SU-DHL-6 (cell line): ENCODE measurements at regions not wholly inside any gene's neighbourhood (a gene's known extent, or its start where the extent isn't known, plus 50 kb on each side); places are given as distances from the start of the nearest gene placed in this dataset.

Experiments used
- H2AFZ ChIP-seq: fragments of 200-600 bp; sonication (generic); 2 replicates; pipeline ENCODE4 v1.6.1; 2014; ENCODE audit warnings: low read depth, mild to moderate bottlenecking, moderate library complexity, mixed read lengths, antibody characterized with exemption, low read length; ENCODE audit not compliant: severe bottlenecking
- H3F3A ChIP-seq: fragments of 200-600 bp; shearing (Covaris generic); 2 replicates; pipeline ENCODE4 v1.6.0; 2016; ENCODE audit warnings: antibody characterized with exemption, mild to moderate bottlenecking; ENCODE audit not compliant: insufficient read depth
- H3K27ac ChIP-seq: fragments of 200-600 bp; sonication (generic); 2 replicates; pipeline ENCODE4 v1.5.1; 2016; ENCODE audit warnings: low read depth, mild to moderate bottlenecking, low read length, moderate library complexity, mixed read lengths
- H3K27me3 ChIP-seq: fragments of 200-600 bp; sonication (generic), shearing (Covaris generic); 2 replicates; pipeline ENCODE4 v1.6.0; 2014; ENCODE audit warnings: mild to moderate bottlenecking, low read length
- H3K36me3 ChIP-seq: fragments of 200-600 bp; sonication (generic); 2 replicates; pipeline ENCODE4 v1.6.1; 2014; ENCODE audit warnings: mild to moderate bottlenecking, low read length, mixed read lengths
- H3K4me2 ChIP-seq: fragments of 300-600, 200-600 bp; shearing (Covaris generic), sonication (generic); 2 replicates; pipeline ENCODE4 v1.6.0; 2014; ENCODE audit warnings: low read length, low read depth, mild to moderate bottlenecking; ENCODE audit not compliant: poor library complexity, severe bottlenecking
- H3K4me3 ChIP-seq: fragments of 200-600 bp; sonication (generic); 2 replicates; pipeline ENCODE4 v1.5.1; 2014; ENCODE audit warnings: antibody characterized with exemption, low read length, mild to moderate bottlenecking, mixed read lengths; ENCODE audit not compliant: insufficient read depth, poor library complexity, severe bottlenecking
- H3K79me2 ChIP-seq: fragments of 200-600 bp; sonication (generic); 2 replicates; pipeline ENCODE4 v1.6.1; 2014; ENCODE audit warnings: mild to moderate bottlenecking, low read length, moderate library complexity; ENCODE audit not compliant: insufficient read depth
- H3K9ac ChIP-seq: fragments of 200-600 bp; sonication (generic); 2 replicates; pipeline ENCODE4 v1.7.0; 2014; ENCODE audit warnings: mild to moderate bottlenecking, low read length
- H3K9me2 ChIP-seq: fragments of 200-600 bp; sonication (generic); replicated peaks from 2 replicates; pipeline ENCODE4 v1.6.1; 2014; ENCODE audit warnings: low read length; ENCODE audit not compliant: insufficient read depth
- H3K9me3 ChIP-seq: fragments of 200-600 bp; sonication (generic); 2 replicates; pipeline ENCODE4 v1.6.1; 2014; ENCODE audit warnings: low read length, mixed read lengths; ENCODE audit not compliant: insufficient read depth
- H4K20me1 ChIP-seq: fragments of 200-600 bp; sonication (generic); 2 replicates; pipeline ENCODE4 v1.6.1; 2014; ENCODE audit warnings: low read depth, mild to moderate bottlenecking, antibody characterized with exemption, low read length, moderate library complexity, mixed read lengths
- CTCF ChIP-seq: fragments of 200-600 bp; sonication (generic); IDR thresholded peaks from one replicate; pipeline ENCODE4 v1.5.1; 2017; ENCODE audit warnings: antibody characterized with exemption, mild to moderate bottlenecking, low read length, moderate library complexity; ENCODE audit not compliant: insufficient read depth, poor library complexity, severe bottlenecking
- EZH2phosphoT487 ChIP-seq: fragments of 200-600 bp; sonication (generic), shearing (Covaris generic); conservative IDR thresholded peaks from 2 replicates; pipeline ENCODE4 v1.6.1; 2018; ENCODE audit warnings: mild to moderate bottlenecking, antibody characterized with exemption, low read length, moderate library complexity, mixed read lengths

- Histone ChIP-seq H3K9me3 (no peaks in the 10 kb centered on the region), H3F3A (no peaks in the 10 kb centered on the region), H3K4me3 (no peak overlapping the region), H3K9me2 (no peaks in the 10 kb centered on the region), H3K27me3 (no peaks in the 10 kb centered on the region), H4K20me1 (no peaks in the 10 kb centered on the region), H3K9ac (no peak overlapping the region), H3K79me2 (no peaks in the 10 kb centered on the region), H3K27ac (no peak overlapping the region), H2AFZ (no peak overlapping the region), H3K36me3 (peaks cover 4% of the 10 kb centered on the region; the same call in 1 of the 2 replicates), H3K4me2 (no peak overlapping the region)
- no peak for TF ChIP-seq CTCF
- TF ChIP-seq EZH2phosphoT487 = no peak
Measured at GRCh38 chr2:136344339-136344738, 226.4 kb upstream of the CXCR4 start.

- Histone ChIP-seq H2AFZ (no peak overlapping the region), H3K4me3 (no peak overlapping the region), H3K9me3 (no peaks in the 10 kb centered on the region), H4K20me1 (no peaks in the 10 kb centered on the region), H3K27me3 (no peaks in the 10 kb centered on the region), H3K9me2 (no peaks in the 10 kb centered on the region), H3K79me2 (no peaks in the 10 kb centered on the region), H3K4me2 (no peak overlapping the region), H3K9ac (no peak overlapping the region), H3K36me3 (no peaks in the 10 kb centered on the region), H3K27ac (no peak overlapping the region), H3F3A (no peaks in the 10 kb centered on the region)
- TF ChIP-seq EZH2phosphoT487 (no peak), CTCF (no peak)
Measured at GRCh38 chr2:136342138-136342537, 224.2 kb upstream of the CXCR4 start.

GRCh38 chr2:136334967-136335366 is 217.0 kb upstream of the CXCR4 start:
- H3F3A ChIP-seq = no peaks in the 10 kb centered on the region
- H3K27me3 ChIP-seq = no peaks in the 10 kb centered on the region
- H2AFZ ChIP-seq = no peak overlapping the region
- no peak overlapping the region for H3K27ac ChIP-seq
- no peaks in the 10 kb centered on the region for H3K36me3 ChIP-seq
- no peaks in the 10 kb centered on the region for H3K79me2 ChIP-seq
- no peaks in the 10 kb centered on the region for H3K9me3 ChIP-seq
- no peak overlapping the region for H3K4me3 ChIP-seq
- no peaks in the 10 kb centered on the region for H3K9me2 ChIP-seq
- H3K4me2 ChIP-seq = no peak overlapping the region
- no peaks in the 10 kb centered on the region for H4K20me1 ChIP-seq
- no peak overlapping the region for H3K9ac ChIP-seq
- no peak for TF ChIP-seq EZH2phosphoT487
- TF ChIP-seq CTCF = no peak
